MM.1S (cell line): ENCODE measurements at regions not wholly inside any gene's neighbourhood (a gene's known extent, or its start where the extent isn't known, plus 50 kb on each side); places are given as distances from the start of the nearest gene placed in this dataset.

ENCODE experiments used
- CTCF ChIP-seq: fragments of 300-600 bp; sonication (generic); IDR thresholded peaks from 2 replicates; pipeline ENCODE4 v1.5.1; 2016; ENCODE audit warnings: antibody characterized with exemption, low read length, mixed read lengths
- EZH2phosphoT487 ChIP-seq: fragments of 300-600 bp; sonication (generic); IDR thresholded peaks from 2 replicates; pipeline ENCODE4 v1.6.1; 2018; ENCODE audit warnings: antibody characterized with exemption, low read length

DNA sequence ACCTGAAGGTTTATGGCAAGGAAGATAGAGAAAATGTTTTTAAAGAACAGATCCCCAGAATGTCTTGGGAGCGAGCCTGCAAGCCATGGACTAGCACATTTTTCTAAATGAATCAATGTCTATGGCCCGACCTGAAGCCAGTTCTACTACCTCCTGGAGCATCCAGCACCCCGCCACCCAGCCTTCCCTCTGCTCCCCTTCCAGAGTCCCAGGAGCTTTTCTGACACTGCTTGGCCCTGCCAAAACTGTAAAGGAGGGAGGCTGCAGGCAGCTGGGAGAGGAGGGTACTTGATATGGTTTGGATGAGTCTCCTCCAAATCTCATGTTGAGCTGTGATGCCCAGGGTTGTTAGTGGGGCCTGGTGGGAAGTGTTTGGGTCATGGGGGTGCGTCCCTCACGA is 95.5 kb upstream of the FZD10 start:
- TF ChIP-seq EZH2phosphoT487: no peak
- no peak for TF ChIP-seq CTCF
